ENCODE measurements at regions not wholly inside any gene's neighbourhood (a gene's known extent, or its start where the extent isn't known, plus 50 kb on each side); places are given as distances from the start of the nearest gene placed in this dataset.

GRCh38 chr7:16991551-16991950 lies 109.8 kb upstream of the AGR3 start:
- no peak for TF ChIP-seq CTCF (IDR thresholded peaks at IDR 0.05)
- Mint-ChIP-seq H3K4me1 (ENCODE audit: low read depth) (peaks cover 21% of the 10 kb centered on the region), H3K4me3 (no peak overlapping the region), H3K36me3 (ENCODE audit: low read depth) (no peaks in the 10 kb centered on the region), H3K27ac (no peak overlapping the region), H3K27me3 (ENCODE audit: insufficient read depth) (no peaks in the 10 kb centered on the region), H3K9me3 (no peaks in the 10 kb centered on the region)
- DNase-seq = no peak

- no peak for DNase-seq
- no peak for TF ChIP-seq CTCF (IDR thresholded peaks at IDR 0.05)
- H3K4me1 Mint-ChIP-seq (ENCODE audit: low read depth) = peaks cover 21% of the 10 kb centered on the region
- no peak overlapping the region for H3K4me3 Mint-ChIP-seq
- H3K27me3 Mint-ChIP-seq (ENCODE audit: insufficient read depth) = no peaks in the 10 kb centered on the region
- H3K27ac Mint-ChIP-seq = no peak overlapping the region
- H3K9me3 Mint-ChIP-seq = no peaks in the 10 kb centered on the region
- no peaks in the 10 kb centered on the region for H3K36me3 Mint-ChIP-seq (ENCODE audit: low read depth)
These were observed 111.8 kb upstream of the AGR3 start for GRCh38 chr7:16993543-16993942.

- no peak overlapping the region for H3K4me3 Mint-ChIP-seq
- DNase-seq = no peak
- no peaks in the 10 kb centered on the region for H3K36me3 Mint-ChIP-seq (ENCODE audit: low read depth)
- TF ChIP-seq CTCF (IDR thresholded peaks at IDR 0.05) = no peak
- H3K9me3 Mint-ChIP-seq = no peaks in the 10 kb centered on the region
- H3K27me3 Mint-ChIP-seq (ENCODE audit: insufficient read depth) = no peaks in the 10 kb centered on the region
- H3K4me1 Mint-ChIP-seq (ENCODE audit: low read depth) = no peaks in the 10 kb centered on the region
- no peak overlapping the region for H3K27ac Mint-ChIP-seq
These were observed 116.8 kb upstream of the AGR3 start for GRCh38 chr7:16998481-16999051.

- Mint-ChIP-seq H3K36me3 (ENCODE audit: low read depth) (no peaks in the 10 kb centered on the region), H3K9me3 (no peaks in the 10 kb centered on the region), H3K27ac (no peak overlapping the region), H3K27me3 (ENCODE audit: insufficient read depth) (no peaks in the 10 kb centered on the region), H3K4me1 (ENCODE audit: low read depth) (no peaks in the 10 kb centered on the region), H3K4me3 (no peak overlapping the region)
- no peak for TF ChIP-seq CTCF (IDR thresholded peaks at IDR 0.05)
- DNase-seq = no peak
These were observed 117.9 kb upstream of the AGR3 start for GRCh38 chr7:16999541-17000267.

- Mint-ChIP-seq H3K9me3 (no peaks in the 10 kb centered on the region), H3K27me3 (ENCODE audit: insufficient read depth) (no peaks in the 10 kb centered on the region; the same call in 1 of the 2 replicates), H3K36me3 (ENCODE audit: low read depth) (no peaks in the 10 kb centered on the region), H3K4me3 (no peak overlapping the region), H3K27ac (peak overlapping the region; percentile 10; the same call in 1 of the 2 replicates), H3K4me1 (ENCODE audit: low read depth) (peaks cover 14% of the 10 kb centered on the region)
- no peak for TF ChIP-seq CTCF (IDR thresholded peaks at IDR 0.05)
- DNase-seq = no peak
These were observed 123.5 kb upstream of the AGR3 start for GRCh38 chr7:17005271-17005670.
